ENCODE measurements at regions not wholly inside any gene's neighbourhood (a gene's known extent, or its start where the extent isn't known, plus 50 kb on each side); places are given as distances from the start of the nearest gene placed in this dataset.

GRCh38 chr4:128484896-128485295, 197.3 kb upstream of the PGRMC2 start:
- Histone ChIP-seq H3K4me1 (ENCODE audit: insufficient read depth, low read length) (no peaks in the 10 kb centered on the region), H3K79me2 (ENCODE audit: insufficient read depth, low read length) (no peaks in the 10 kb centered on the region), H3K27me3 (ENCODE audit: control insufficient read depth in 1 of 2, insufficient read depth in 2 of 2, low read length in 2 of 2) (no peaks in the 10 kb centered on the region), H4K20me1 (ENCODE audit: insufficient read depth, low read length) (no peaks in the 10 kb centered on the region), H3K9ac (ENCODE audit: insufficient read depth, low read depth, low read length) (no peak overlapping the region), H3K27ac (ENCODE audit: extremely low read length, insufficient read depth, low read length) (no peak overlapping the region), H2AFZ (ENCODE audit: low read length) (no peak overlapping the region), H3K9me3 (ENCODE audit: low read length) (no peaks in the 10 kb centered on the region), H3K36me3 (replicated peaks in 1 of 2; ENCODE audit: control insufficient read depth in 1 of 2, insufficient read depth in 2 of 2, low read length in 2 of 2) (no peaks in the 10 kb centered on the region), H3K4me3 (replicated peaks in 1 of 3; ENCODE audit: insufficient read depth in 1 of 3, low read depth in 2 of 3, low read length in 3 of 3) (no peak overlapping the region), H3K4me2 (ENCODE audit: low read depth, low read length) (no peak overlapping the region)
- FAIRE-seq (no peak), ATAC-seq (no peak), DNase-seq (ENCODE audit: low spot score) (no peak)
- no peak for TF ChIP-seq TMF1 (CRISPR knock-in tag; IDR thresholded peaks at IDR 0.05; ENCODE audit: low read depth)
- no peak for TF ChIP-seq ZNF552 (CRISPR knock-in tag; IDR thresholded peaks at IDR 0.05; ENCODE audit: borderline replicate concordance)
- no peak for TF ChIP-seq ZNF549 (CRISPR knock-in tag; IDR thresholded peaks at IDR 0.05)
- TF ChIP-seq CBFB (CRISPR knock-in tag; IDR thresholded peaks at IDR 0.05): no peak
- no peak for TF ChIP-seq ZSCAN12 (CRISPR knock-in tag; IDR thresholded peaks at IDR 0.05)
- no peak for TF ChIP-seq NRL (CRISPR knock-in tag; IDR thresholded peaks at IDR 0.05; ENCODE audit: borderline replicate concordance)
- no peak for TF ChIP-seq ZNF431 (CRISPR knock-in tag; IDR thresholded peaks at IDR 0.05; ENCODE audit: borderline replicate concordance, low read depth)
- no peak for TF ChIP-seq REST (IDR thresholded peaks at IDR 0.05; ENCODE audit: borderline replicate concordance in 1 of 2, low read depth in 1 of 2, low read length in 2 of 2)
- TF ChIP-seq ZNF672 (CRISPR knock-in tag; IDR thresholded peaks at IDR 0.05): no peak
- no peak for TF ChIP-seq ZBTB33 (CRISPR knock-in tag; IDR thresholded peaks at IDR 0.05)
- no peak for TF ChIP-seq BATF2 (CRISPR knock-in tag; IDR thresholded peaks at IDR 0.05)
- TF ChIP-seq USF2 (IDR thresholded peaks at IDR 0.05; ENCODE audit: low read depth, low read length): no peak
- TF ChIP-seq USF2 (CRISPR knock-in tag; IDR thresholded peaks at IDR 0.05; ENCODE audit: borderline replicate concordance): no peak
- no peak for TF ChIP-seq SP1 (IDR thresholded peaks at IDR 0.05)
- TF ChIP-seq SP1 (CRISPR knock-in tag; IDR thresholded peaks at IDR 0.05): no peak
- TF ChIP-seq NONO (IDR thresholded peaks at IDR 0.05): no peak
- no peak for TF ChIP-seq NONO (CRISPR knock-in tag; conservative IDR thresholded peaks at IDR 0.05)
- no peak for TF ChIP-seq PLRG1 (conservative IDR thresholded peaks at IDR 0.05)
- TF ChIP-seq ZNF878 (CRISPR knock-in tag; IDR thresholded peaks at IDR 0.05): no peak
- ChIA-PET POLR2A (no interaction called here), CTCF (ENCODE audit: low intra/inter-chr PET ratio, low total read pairs) (no interaction called here)
- in situ Hi-C loops (cut with HindIII; ENCODE audit: extremely low pct_ligation_motif_present, low pct_unique_long_range_greater_than_20kb): no loop called here
- BruUV-seq (replicated peaks): no TSS peak
- intact Hi-C loops (cut with micrococcal nuclease; ENCODE audit: unreplicated experiment): no loop called here

Data from HepG2 (cell line).